Mesendoderm (in vitro differentiated cells): ENCODE measurements at regions not wholly inside any gene's neighbourhood (a gene's known extent, or its start where the extent isn't known, plus 50 kb on each side); places are given as distances from the start of the nearest gene placed in this dataset.
"Not testable (repeated sequence)": the region's sequence is repeated elsewhere in the genome, so short reads cannot be mapped to it uniquely, and the experiment has no call there.

ENCODE experiments used
- DNase-seq: peaks from one replicate; pipeline ENCODE4 v3.0.0; 2013
- H2AK5ac ChIP-seq: 2 replicates; pipeline ENCODE4 v1.6.1; 2013; ENCODE audit warnings: low read length, inconsistent platforms
- H2BK120ac ChIP-seq: 2 replicates; pipeline ENCODE4 v1.6.1; 2013; ENCODE audit warnings: low read depth, mild to moderate bottlenecking, low read length, moderate library complexity, mixed read lengths
- H2BK15ac ChIP-seq: replicated peaks from 2 replicates; pipeline ENCODE4 v1.6.1; 2013; ENCODE audit warnings: low read depth, mild to moderate bottlenecking, moderate library complexity
- H2BK5ac ChIP-seq: 2 replicates; pipeline ENCODE4 v1.6.1; 2013; ENCODE audit warnings: low read length, inconsistent platforms
- H3K18ac ChIP-seq: 2 replicates; pipeline ENCODE4 v1.6.1; 2013; ENCODE audit warnings: mild to moderate bottlenecking, low read length, mixed read lengths
- H3K23ac ChIP-seq: one replicate; pipeline ENCODE4 v1.6.1; 2013; ENCODE audit warnings: low read length
- H3K27ac ChIP-seq: 2 replicates; pipeline ENCODE4 v1.5.1; 2013; ENCODE audit warnings: low read depth, mild to moderate bottlenecking, inconsistent platforms, low read length, moderate library complexity
- H3K27me3 ChIP-seq: 2 replicates; pipeline ENCODE4 v1.6.1; 2013; ENCODE audit warnings: low read length, control low read depth, mild to moderate bottlenecking, inconsistent platforms; ENCODE audit not compliant: insufficient read depth, poor library complexity
- H3K36me3 ChIP-seq: 2 replicates; pipeline ENCODE4 v1.6.1; 2013; ENCODE audit warnings: low read length, inconsistent platforms; ENCODE audit not compliant: control insufficient read depth, insufficient read depth
- H3K4ac ChIP-seq: one replicate; pipeline ENCODE4 v1.6.1; 2013; ENCODE audit warnings: low read depth, mild to moderate bottlenecking, low read length, moderate library complexity
- H3K4me1 ChIP-seq: 2 replicates; pipeline ENCODE4 v1.6.1; 2013; ENCODE audit warnings: low read depth, low read length, inconsistent platforms; ENCODE audit not compliant: control insufficient read depth
- H3K4me2 ChIP-seq: 2 replicates; pipeline ENCODE4 v1.6.1; 2013; ENCODE audit warnings: low read length
- H3K4me3 ChIP-seq: 2 replicates; pipeline ENCODE4 v1.5.1; 2013; ENCODE audit warnings: mild to moderate bottlenecking, low read length
- H3K56ac ChIP-seq: one replicate; pipeline ENCODE4 v1.6.1; 2013; ENCODE audit warnings: low read length
- H3K79me1 ChIP-seq: 2 replicates; pipeline ENCODE4 v1.6.1; 2013; ENCODE audit warnings: low read length, inconsistent platforms
- H3K79me2 ChIP-seq: 2 replicates; pipeline ENCODE4 v1.6.1; 2013; ENCODE audit warnings: mild to moderate bottlenecking, low read length; ENCODE audit not compliant: control insufficient read depth, insufficient read depth
- H3K9ac ChIP-seq: 2 replicates; pipeline ENCODE4 v1.6.1; 2013; ENCODE audit warnings: low read length, inconsistent platforms
- H4K5ac ChIP-seq: one replicate; pipeline ENCODE4 v1.6.1; 2013; ENCODE audit warnings: low read length
- H4K8ac ChIP-seq: one replicate; pipeline ENCODE4 v1.6.1; 2013; ENCODE audit warnings: low read depth, mild to moderate bottlenecking, control low read depth, low read length, moderate library complexity
- WGBS: extraction: QIAGEN DNeasy Blood & Tissue Kit; methylation state at CpG from one replicate; pipeline ENCODE4 v1.1.7; 2013; ENCODE audit warnings: low lambda C conversion rate, missing lambda C conversion rate; ENCODE audit not compliant: insufficient coverage; ENCODE audit errors: extremely low coverage; 5-methylcytosine and 5-hydroxymethylcytosine counted together

DNA sequence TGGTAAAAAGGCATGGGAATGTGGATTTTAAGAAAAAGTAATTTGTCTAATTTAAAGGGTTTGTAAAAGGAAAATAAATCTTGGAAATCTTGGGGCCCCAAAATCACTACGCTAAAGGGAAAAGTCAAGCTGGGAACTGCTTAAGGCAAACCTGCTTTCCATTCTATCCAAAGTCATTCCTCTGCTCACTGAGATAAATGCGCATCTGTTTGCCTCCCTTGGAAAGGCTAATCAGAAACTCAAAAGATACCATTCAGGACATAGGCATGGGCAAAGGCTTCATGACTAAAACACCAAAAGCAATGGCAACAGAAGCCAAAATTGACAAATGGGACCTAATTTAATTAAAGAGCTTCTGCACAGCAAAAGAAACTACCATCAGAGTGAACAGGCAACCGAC is 70.4 kb upstream of the GPRC5B start:
- not testable (repeated sequence) for H3K27ac ChIP-seq, H3K4me2 ChIP-seq
- no CpG with 5 or more reads among the region's 3 CpGs for WGBS

DNA sequence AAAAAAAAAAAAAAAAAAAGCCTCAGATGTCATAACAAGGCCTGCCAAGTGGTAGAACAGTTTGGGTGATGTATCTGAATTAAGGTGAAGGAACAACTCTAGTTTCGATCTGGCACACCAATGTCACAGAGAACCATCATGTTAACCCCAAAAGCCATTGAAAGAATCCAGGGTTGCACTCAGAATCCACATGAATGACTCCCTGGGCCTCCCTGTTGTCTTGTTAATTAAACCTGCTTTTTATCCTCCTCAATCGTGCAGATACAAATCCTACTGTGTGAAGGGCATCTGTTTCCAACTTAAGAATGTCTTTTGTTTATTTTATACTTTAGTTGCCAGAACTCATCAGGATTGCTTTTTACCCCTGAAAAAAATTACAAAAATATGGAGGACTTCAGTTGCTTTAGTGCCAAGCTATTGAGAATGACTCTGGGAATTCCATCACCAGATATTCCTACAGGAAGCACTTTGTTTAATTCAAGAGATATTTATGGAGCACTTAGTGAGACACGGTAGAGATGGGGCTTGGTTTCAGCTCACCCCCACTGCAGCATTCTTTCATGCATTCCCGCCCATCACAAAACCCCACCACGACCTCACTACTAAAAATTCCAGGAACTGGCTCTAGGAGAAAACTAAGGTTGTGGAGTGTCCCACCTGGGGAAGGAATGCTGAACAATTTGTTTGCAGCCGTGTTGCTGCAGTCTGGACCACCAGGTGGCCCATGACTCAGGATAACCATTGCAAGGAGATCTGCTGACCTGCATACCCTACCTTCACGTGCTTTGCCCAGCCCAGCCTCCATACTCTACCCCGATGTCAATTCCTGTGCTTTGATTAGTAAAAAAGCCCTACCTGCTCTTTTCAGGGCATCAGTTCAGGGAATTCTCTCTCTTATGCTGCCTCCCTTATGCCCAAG is 63.8 kb upstream of the GPRC5B start:
- no CpG with 5 or more reads among the region's 8 CpGs for WGBS
- Histone ChIP-seq H2BK120ac (no peak overlapping the region), H3K79me1 (no peaks in the 10 kb centered on the region), H3K36me3 (no peaks in the 10 kb centered on the region), H2BK15ac (no peak overlapping the region), H3K23ac (no peak overlapping the region), H3K4me3 (no peak overlapping the region), H3K18ac (no peak overlapping the region), H3K4me1 (peaks cover 2% of the 10 kb centered on the region), H3K27ac (no peak overlapping the region), H4K5ac (no peak overlapping the region), H2BK5ac (no peak overlapping the region), H2AK5ac (no peak overlapping the region), H3K56ac (no peak overlapping the region), H3K4me2 (no peak overlapping the region), H3K27me3 (no peaks in the 10 kb centered on the region), H3K79me2 (no peaks in the 10 kb centered on the region), H4K8ac (no peak overlapping the region), H3K9ac (no peak overlapping the region), H3K4ac (no peak overlapping the region)
- DNase-seq, result peak; percentile 94

More for the DNA sequence above, 70.4 kb upstream of the GPRC5B start:
- H3K9ac ChIP-seq, H3K79me1 ChIP-seq, H2BK15ac ChIP-seq, H3K4ac ChIP-seq, H3K79me2 ChIP-seq, H2BK5ac ChIP-seq, H3K27me3 ChIP-seq, H4K5ac ChIP-seq, H2AK5ac ChIP-seq, H3K36me3 ChIP-seq, H3K4me1 ChIP-seq, DNase-seq, H3K4me3 ChIP-seq, H4K8ac ChIP-seq, H3K56ac ChIP-seq, H3K23ac ChIP-seq, H2BK120ac ChIP-seq, H3K18ac ChIP-seq: not testable (repeated sequence)

DNA sequence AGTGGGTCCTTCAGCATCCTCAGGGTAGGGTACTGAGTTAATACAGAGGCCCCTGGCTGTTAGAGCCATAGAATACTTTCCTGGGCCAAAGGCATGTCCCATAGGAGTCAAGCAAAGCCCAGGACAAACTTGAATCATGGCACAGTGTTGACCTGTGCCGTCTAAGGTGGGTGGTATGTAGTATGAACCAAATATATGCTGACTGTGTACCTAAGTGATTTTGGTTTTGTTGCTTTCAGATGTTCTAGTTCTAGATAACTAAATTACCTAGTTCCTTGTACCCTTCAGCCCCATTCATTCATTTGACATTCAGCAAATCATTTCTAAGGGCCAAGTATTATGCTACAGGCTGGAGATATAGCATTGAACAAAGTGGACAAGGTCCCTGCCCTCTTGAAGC is 61.3 kb upstream of the GPRC5B start:
- no peaks in the 10 kb centered on the region for H3K79me1 ChIP-seq
- H3K56ac ChIP-seq, result no peak overlapping the region
- no peaks in the 10 kb centered on the region for H3K36me3 ChIP-seq
- no peak overlapping the region for H4K5ac ChIP-seq
- no peak for DNase-seq
- no peaks in the 10 kb centered on the region for H3K79me2 ChIP-seq
- H2BK5ac ChIP-seq, result no peak overlapping the region
- H3K4ac ChIP-seq, result no peak overlapping the region
- H2AK5ac ChIP-seq, result no peak overlapping the region
- H3K4me2 ChIP-seq, result no peak overlapping the region
- no peak overlapping the region for H2BK15ac ChIP-seq
- H3K9ac ChIP-seq, result no peak overlapping the region
- no peak overlapping the region for H3K27ac ChIP-seq
- no peak overlapping the region for H2BK120ac ChIP-seq
- H4K8ac ChIP-seq, result no peak overlapping the region
- H3K4me1 ChIP-seq, result peaks cover 2% of the 10 kb centered on the region
- H3K4me3 ChIP-seq, result no peak overlapping the region
- no peak overlapping the region for H3K23ac ChIP-seq
- H3K18ac ChIP-seq, result no peak overlapping the region
- H3K27me3 ChIP-seq, result no peaks in the 10 kb centered on the region
- no CpG with 5 or more reads among the region's 1 CpG for WGBS

GRCh38 chr16:19940195-19940594 is 55.5 kb upstream of the GPRC5B start:
- no peak overlapping the region for H2AK5ac ChIP-seq
- no peak overlapping the region for H2BK120ac ChIP-seq
- H2BK5ac ChIP-seq, result no peak overlapping the region
- H3K4ac ChIP-seq, result no peak overlapping the region
- no peaks in the 10 kb centered on the region for H3K27me3 ChIP-seq
- no peak overlapping the region for H2BK15ac ChIP-seq
- no peak overlapping the region for H4K8ac ChIP-seq
- no peak overlapping the region for H3K18ac ChIP-seq
- no peak for DNase-seq
- H3K36me3 ChIP-seq, result no peaks in the 10 kb centered on the region
- no peaks in the 10 kb centered on the region for H3K4me1 ChIP-seq
- H3K9ac ChIP-seq, result no peak overlapping the region
- H3K27ac ChIP-seq, result no peak overlapping the region
- H3K23ac ChIP-seq, result no peak overlapping the region
- H4K5ac ChIP-seq, result no peak overlapping the region
- no CpG with 5 or more reads among the region's 6 CpGs for WGBS
- no peak overlapping the region for H3K56ac ChIP-seq
- no peak overlapping the region for H3K4me3 ChIP-seq
- H3K79me1 ChIP-seq, result no peaks in the 10 kb centered on the region
- H3K79me2 ChIP-seq, result no peaks in the 10 kb centered on the region
- no peak overlapping the region for H3K4me2 ChIP-seq

DNA sequence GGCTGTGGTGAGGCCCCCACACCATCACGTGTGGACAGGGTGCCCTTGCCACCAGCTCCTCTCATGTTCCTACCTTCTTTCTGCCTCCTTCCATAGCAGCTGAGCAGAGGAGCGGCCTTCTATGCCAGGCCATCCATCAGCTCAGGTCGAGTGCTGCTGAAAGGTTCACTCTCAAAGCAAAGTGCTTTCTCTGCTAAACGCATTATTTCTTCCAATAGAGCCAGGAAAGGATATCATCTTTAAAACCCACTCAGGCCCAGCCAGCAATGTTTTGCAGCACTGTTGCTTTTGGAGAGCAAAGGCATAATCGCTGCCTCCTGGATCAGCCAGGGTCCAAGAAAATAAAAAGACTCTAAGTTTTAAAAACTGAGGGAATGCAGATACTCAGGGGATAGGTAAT is 54.9 kb upstream of the GPRC5B start:
- no peak overlapping the region for H3K56ac ChIP-seq
- no peak overlapping the region for H2BK120ac ChIP-seq
- no peaks in the 10 kb centered on the region for H3K79me2 ChIP-seq
- H3K79me1 ChIP-seq, result no peaks in the 10 kb centered on the region
- no peak overlapping the region for H3K18ac ChIP-seq
- H3K4me2 ChIP-seq, result no peak overlapping the region
- H3K4me1 ChIP-seq, result no peaks in the 10 kb centered on the region
- no CpG with 5 or more reads among the region's 5 CpGs for WGBS
- no peak overlapping the region for H4K5ac ChIP-seq
- H2BK15ac ChIP-seq, result no peak overlapping the region
- no peaks in the 10 kb centered on the region for H3K27me3 ChIP-seq
- H3K4me3 ChIP-seq, result no peak overlapping the region
- no peak for DNase-seq
- H3K9ac ChIP-seq, result no peak overlapping the region
- H3K4ac ChIP-seq, result no peak overlapping the region
- no peak overlapping the region for H2BK5ac ChIP-seq
- H2AK5ac ChIP-seq, result no peak overlapping the region
- H3K27ac ChIP-seq, result no peak overlapping the region
- no peak overlapping the region for H4K8ac ChIP-seq
- no peaks in the 10 kb centered on the region for H3K36me3 ChIP-seq
- no peak overlapping the region for H3K23ac ChIP-seq

GRCh38 chr16:19938536-19938935 is 53.9 kb upstream of the GPRC5B start:
- no peaks in the 10 kb centered on the region for H3K27me3 ChIP-seq
- H3K23ac ChIP-seq, result no peak overlapping the region
- no peak overlapping the region for H3K9ac ChIP-seq
- no peaks in the 10 kb centered on the region for H3K4me1 ChIP-seq
- H3K56ac ChIP-seq, result no peak overlapping the region
- H3K4me2 ChIP-seq, result no peak overlapping the region
- H3K4ac ChIP-seq, result no peak overlapping the region
- no peak overlapping the region for H3K4me3 ChIP-seq
- H3K36me3 ChIP-seq, result no peaks in the 10 kb centered on the region
- no peak for DNase-seq
- H3K79me2 ChIP-seq, result no peaks in the 10 kb centered on the region
- H2AK5ac ChIP-seq, result no peak overlapping the region
- no peak overlapping the region for H2BK15ac ChIP-seq
- H3K18ac ChIP-seq, result no peak overlapping the region
- H3K27ac ChIP-seq, result no peak overlapping the region
- no peaks in the 10 kb centered on the region for H3K79me1 ChIP-seq
- H2BK5ac ChIP-seq, result no peak overlapping the region
- WGBS, result no CpG with 5 or more reads among the region's 3 CpGs
- H4K5ac ChIP-seq, result no peak overlapping the region
- H2BK120ac ChIP-seq, result no peak overlapping the region
- H4K8ac ChIP-seq, result no peak overlapping the region
